Cardiac septum (tissue), 1 donor: ENCODE measurements at regions not wholly inside any gene's neighbourhood (a gene's known extent, or its start where the extent isn't known, plus 50 kb on each side); places are given as distances from the start of the nearest gene placed in this dataset. TPM values are rescaled to one million over a fixed set of nuclear protein-coding genes. Genes with fewer than 3 reads are reported as not detected.

ENCODE experiments used
- DNase-seq: peaks from one replicate; pipeline ENCODE4 v3.0.0-alpha.2; 2020; ENCODE audit warnings: low spot score
- intact Hi-C: fragments of 100-400 bp; cut with DNase I; formaldehyde crosslinking; loops from one replicate; pipeline ENCODE4 v1.14.0; 2022
- microRNA-seq: library from miRNA; unstranded; fragments of <30 nt; microRNA quantifications from one replicate; pipeline ENCODE4 v1.2.0, GENCODE V29; 2020
- donor health status: DM: no; HTN: no; CAD: no.

- no peak for DNase-seq
- intact Hi-C loops, result no loop called here
Observed at GRCh38 chr5:96031180-96031579, 69.5 kb upstream of the ELL2 start.

GRCh38 chr5:96026406-96027041 lies 64.9 kb upstream of the ELL2 start:
- intact Hi-C loops, result no loop called here
- no peak for DNase-seq

- intact Hi-C loops, result no loop called here
- no peak for DNase-seq
Observed at GRCh38 chr5:96024683-96025475, 63.2 kb upstream of the ELL2 start.

- no peak for DNase-seq
- intact Hi-C loops, result no loop called here
Observed at GRCh38 chr5:96023518-96023917, 61.9 kb upstream of the ELL2 start.

GRCh38 chr5:96022971-96023370 lies 61.3 kb upstream of the ELL2 start:
- intact Hi-C loops, result no loop called here
- DNase-seq, result no peak

GRCh38 chr5:96017951-96018350 lies 56.3 kb upstream of the ELL2 start:
- DNase-seq, result no peak
- intact Hi-C loops, result no loop called here

- intact Hi-C loops, result no loop called here
Observed at GRCh38 chr5:96016216-96016615, 54.6 kb upstream of the ELL2 start.

GRCh38 chr5:96015709-96016108 lies 54.1 kb upstream of the ELL2 start:
- intact Hi-C loops, result no loop called here
- no peak for DNase-seq

More at GRCh38 chr5:96016216-96016615, 54.6 kb upstream of the ELL2 start:
- no peak for DNase-seq

GRCh38 chr5:96014395-96014794 lies 52.7 kb upstream of the ELL2 start:
- intact Hi-C loops, result no loop called here
- no peak for DNase-seq

GRCh38 chr5:96013254-96013653 lies 51.6 kb upstream of the ELL2 start:
- intact Hi-C loops, result no loop called here
- no peak for DNase-seq

GRCh38 chr5:96012399-96012798 lies 50.7 kb upstream of the ELL2 start:
- DNase-seq, result no peak
- intact Hi-C loops, result no loop called here

Small RNAs in the stretch of these regions (microRNA-seq; reads per million reads assigned to microRNA genes)
- gene MIR583, result not detected
